GM13976 (cell line): ENCODE measurements at regions not wholly inside any gene's neighbourhood (a gene's known extent, or its start where the extent isn't known, plus 50 kb on each side); places are given as distances from the start of the nearest gene placed in this dataset.

Experiments
- DNase-seq: peaks from one replicate; pipeline ENCODE4 v3.0.0; 2012; ENCODE audit warnings: low spot score
- CTCF ChIP-seq: IDR thresholded peaks from 2 replicates; pipeline ENCODE4 v1.5.1; 2012; ENCODE audit warnings: borderline replicate concordance, mild to moderate bottlenecking; ENCODE audit not compliant: insufficient read depth; ENCODE audit errors: extremely low read depth, missing control alignments, control extremely low read depth
- in situ Hi-C: fragments of 300-500 bp; cut with MboI; formaldehyde crosslinking; loops from one replicate; pipeline ENCODE4 v1.12.0; 2022; ENCODE audit warnings: low sequenced_read_pairs, mixed read lengths, inconsistent platforms; ENCODE audit not compliant: unreplicated experiment

GRCh38 chr16:51685498-51685897, 534.4 kb upstream of the SALL1 start:
- in situ Hi-C loops = no loop called here
- DNase-seq = no peak
- TF ChIP-seq CTCF = no peak

- in situ Hi-C loops = no loop called here
- no peak for DNase-seq
- TF ChIP-seq CTCF = no peak
These were observed 532.8 kb upstream of the SALL1 start for GRCh38 chr16:51683882-51684281.

DNA sequence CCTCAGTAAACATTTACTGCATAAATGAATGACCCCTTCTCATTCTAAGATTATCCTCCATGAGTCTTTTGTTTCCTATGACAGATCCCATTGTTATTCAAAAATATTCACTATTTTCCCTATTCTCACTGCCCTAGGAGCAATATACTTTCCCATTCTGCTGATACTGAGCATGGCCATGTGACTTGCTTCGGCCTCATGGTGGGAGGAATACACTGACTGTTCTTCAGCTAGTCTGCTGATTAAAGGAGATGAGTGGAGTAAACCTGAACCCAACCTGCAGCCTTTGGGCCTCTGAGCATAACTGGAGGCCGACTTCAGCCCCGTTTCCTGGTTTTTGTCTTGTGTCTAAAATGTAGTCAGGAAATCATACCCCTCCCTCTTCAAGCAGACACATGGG, 531.8 kb upstream of the SALL1 start:
- no peak for DNase-seq
- in situ Hi-C loops = no loop called here
- TF ChIP-seq CTCF = no peak

- DNase-seq = no peak
- in situ Hi-C loops = no loop called here
- TF ChIP-seq CTCF = no peak
These were observed 523.5 kb upstream of the SALL1 start for GRCh38 chr16:51674615-51675014.

DNA sequence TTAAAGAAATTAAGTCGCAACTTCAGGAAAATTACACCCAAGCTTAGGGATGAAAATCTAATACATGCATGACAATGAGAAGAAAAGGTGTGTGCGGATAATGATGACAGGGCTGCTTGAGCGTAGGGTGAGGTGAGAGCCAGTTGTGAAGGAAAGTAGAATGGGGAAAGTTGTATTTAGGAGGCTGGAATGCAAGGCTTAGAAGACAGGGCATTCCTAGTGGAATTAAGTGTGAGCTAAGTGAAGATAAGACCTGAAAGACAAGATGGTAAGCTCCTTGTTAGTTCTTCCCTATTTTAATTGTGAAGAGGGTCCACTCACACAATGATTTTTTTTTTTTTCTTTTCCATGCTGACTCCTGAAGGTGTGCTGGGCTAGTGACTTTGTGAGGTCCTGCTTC, 519.5 kb upstream of the SALL1 start:
- no peak for DNase-seq
- no peak for TF ChIP-seq CTCF
- in situ Hi-C loops = no loop called here

- in situ Hi-C loops = no loop called here
- no peak for TF ChIP-seq CTCF
- DNase-seq = no peak
These were observed 515.8 kb upstream of the SALL1 start for GRCh38 chr16:51666821-51667220.

DNA sequence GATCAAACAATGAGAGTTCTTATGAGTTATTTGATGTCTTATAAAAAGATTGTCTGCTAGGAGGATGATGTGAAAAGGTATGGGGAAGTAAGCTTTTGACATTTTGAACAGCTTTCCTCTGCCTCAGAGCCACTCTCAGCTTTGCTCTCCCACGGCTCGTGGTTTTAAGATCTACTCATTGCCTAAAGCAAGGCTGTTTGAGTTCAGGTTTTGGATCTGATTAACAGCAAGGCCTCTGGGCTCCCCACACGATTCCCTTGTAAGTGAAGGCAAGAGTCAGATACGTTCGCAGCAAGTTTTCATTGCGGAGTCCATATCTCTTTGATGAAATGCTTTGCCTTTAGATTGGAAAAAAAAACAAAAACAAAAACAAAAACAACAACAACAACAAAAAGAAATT, 515.0 kb upstream of the SALL1 start:
- no peak for TF ChIP-seq CTCF
- DNase-seq = no peak
- in situ Hi-C loops = no loop called here
